Smooth muscle cell (in vitro differentiated cells): ENCODE measurements at regions not wholly inside any gene's neighbourhood (a gene's known extent, or its start where the extent isn't known, plus 50 kb on each side); places are given as distances from the start of the nearest gene placed in this dataset.

Experiments
- DNase-seq: peaks from one replicate; lab custom pipeline; 2025; ENCODE audit not compliant: unreplicated experiment; lab: John Stamatoyannopoulos, UW
- H2AFZ ChIP-seq: fragments of 200-600 bp; sonication (generic); 2 replicates; pipeline ENCODE4 v1.6.0; 2016; ENCODE audit warnings: antibody characterized with exemption, low read depth, mild to moderate bottlenecking
- H3F3A ChIP-seq: fragments of 200-600 bp; sonication (generic); 2 replicates; pipeline ENCODE4 v1.6.0; 2017; ENCODE audit warnings: antibody characterized with exemption, low read depth
- H3K27ac ChIP-seq: fragments of 200-600 bp; sonication (generic); 2 replicates; pipeline ENCODE4 v1.5.1; 2016; ENCODE audit warnings: low read depth, mild to moderate bottlenecking
- H3K27me3 ChIP-seq: fragments of 200-600 bp; sonication (generic); 2 replicates; pipeline ENCODE4 v1.6.1; 2016; ENCODE audit warnings: low read depth, mild to moderate bottlenecking
- H3K36me3 ChIP-seq: fragments of 200-600 bp; sonication (generic); 2 replicates; pipeline ENCODE4 v1.5.1; 2016; ENCODE audit warnings: low read depth
- H3K4me1 ChIP-seq: fragments of 200-600 bp; sonication (generic); 2 replicates; pipeline ENCODE4 v1.5.1; 2016; ENCODE audit warnings: low read depth
- H3K4me2 ChIP-seq: fragments of 200-600 bp; sonication (generic); 2 replicates; pipeline ENCODE4 v1.6.0; 2016; ENCODE audit warnings: mild to moderate bottlenecking
- H3K4me3 ChIP-seq: fragments of 200-600 bp; sonication (generic); 2 replicates; pipeline ENCODE4 v1.5.1; 2016; ENCODE audit warnings: mild to moderate bottlenecking
- H3K79me2 ChIP-seq: fragments of 200-600 bp; sonication (generic); 2 replicates; pipeline ENCODE4 v1.6.0; 2016; ENCODE audit warnings: low read depth, mild to moderate bottlenecking
- H3K9ac ChIP-seq: fragments of 200-600 bp; sonication (generic); 2 replicates; pipeline ENCODE4 v1.6.0; 2016; ENCODE audit warnings: low read depth
- H3K9me3 ChIP-seq: fragments of 200-600 bp; sonication (generic); replicated peaks from 2 replicates; pipeline ENCODE4 v1.5.1; 2016; ENCODE audit warnings: low read depth
- H4K20me1 ChIP-seq: fragments of 200-600 bp; sonication (generic); 2 replicates; pipeline ENCODE4 v1.6.0; 2016; ENCODE audit warnings: low read depth
- WGBS: methylation state at CpG from one replicate; pipeline ENCODE4 v1.1.7; 2016; ENCODE audit warnings: low lambda C conversion rate; 5-methylcytosine and 5-hydroxymethylcytosine counted together
- TF ChIP-seq, protein P1 (sequence below): fragments of 200-600 bp; sonication (generic); IDR thresholded peaks from 2 replicates; pipeline ENCODE4 v1.5.1; 2017; ENCODE audit warnings: borderline replicate concordance, mild to moderate bottlenecking, antibody characterized with exemption; ENCODE audit not compliant: insufficient read depth, poor library complexity, severe bottlenecking

DNA sequence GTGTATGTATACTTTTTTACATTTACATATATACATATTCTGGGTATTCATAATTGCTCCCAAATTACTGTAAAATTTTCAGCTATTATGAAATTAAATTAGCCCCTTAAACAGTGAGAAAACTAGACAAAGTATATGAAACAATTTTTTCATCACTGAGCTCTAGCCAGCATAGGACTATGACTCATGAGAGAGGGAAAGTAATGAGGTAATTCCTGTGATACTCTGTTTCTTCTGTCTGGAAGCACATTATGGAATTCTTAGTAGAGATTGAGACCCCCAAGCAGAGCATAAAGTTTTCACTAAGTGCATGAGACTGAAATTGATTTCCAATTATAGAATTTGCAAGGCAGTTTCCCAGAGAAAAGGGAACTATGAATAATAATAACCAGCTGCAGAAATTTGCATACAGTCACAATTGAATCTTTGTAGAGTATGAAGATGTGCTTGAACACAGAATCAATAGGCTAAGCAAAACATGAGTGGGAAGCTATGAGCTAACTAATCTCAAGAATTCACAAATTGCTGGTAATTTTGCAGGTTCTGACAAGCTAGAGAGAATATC is 779.3 kb downstream of the ARAP2 start:
- no peaks in the 10 kb centered on the region for H3K79me2 ChIP-seq
- H3K9me3 ChIP-seq: no peaks in the 10 kb centered on the region
- H3K36me3 ChIP-seq: no peaks in the 10 kb centered on the region
- no peaks in the 10 kb centered on the region for H3F3A ChIP-seq
- no peak overlapping the region for H3K9ac ChIP-seq
- H3K27me3 ChIP-seq: no peaks in the 10 kb centered on the region
- H3K4me2 ChIP-seq: no peak overlapping the region
- DNase-seq: no peak
- no peaks in the 10 kb centered on the region for H4K20me1 ChIP-seq
- no peak overlapping the region for H3K4me3 ChIP-seq
- H3K27ac ChIP-seq: no peak overlapping the region
- H3K4me1 ChIP-seq: no peaks in the 10 kb centered on the region
- H2AFZ ChIP-seq: no peak overlapping the region
- TF ChIP-seq, protein P1, sequence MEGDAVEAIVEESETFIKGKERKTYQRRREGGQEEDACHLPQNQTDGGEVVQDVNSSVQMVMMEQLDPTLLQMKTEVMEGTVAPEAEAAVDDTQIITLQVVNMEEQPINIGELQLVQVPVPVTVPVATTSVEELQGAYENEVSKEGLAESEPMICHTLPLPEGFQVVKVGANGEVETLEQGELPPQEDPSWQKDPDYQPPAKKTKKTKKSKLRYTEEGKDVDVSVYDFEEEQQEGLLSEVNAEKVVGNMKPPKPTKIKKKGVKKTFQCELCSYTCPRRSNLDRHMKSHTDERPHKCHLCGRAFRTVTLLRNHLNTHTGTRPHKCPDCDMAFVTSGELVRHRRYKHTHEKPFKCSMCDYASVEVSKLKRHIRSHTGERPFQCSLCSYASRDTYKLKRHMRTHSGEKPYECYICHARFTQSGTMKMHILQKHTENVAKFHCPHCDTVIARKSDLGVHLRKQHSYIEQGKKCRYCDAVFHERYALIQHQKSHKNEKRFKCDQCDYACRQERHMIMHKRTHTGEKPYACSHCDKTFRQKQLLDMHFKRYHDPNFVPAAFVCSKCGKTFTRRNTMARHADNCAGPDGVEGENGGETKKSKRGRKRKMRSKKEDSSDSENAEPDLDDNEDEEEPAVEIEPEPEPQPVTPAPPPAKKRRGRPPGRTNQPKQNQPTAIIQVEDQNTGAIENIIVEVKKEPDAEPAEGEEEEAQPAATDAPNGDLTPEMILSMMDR: no peak

DNA sequence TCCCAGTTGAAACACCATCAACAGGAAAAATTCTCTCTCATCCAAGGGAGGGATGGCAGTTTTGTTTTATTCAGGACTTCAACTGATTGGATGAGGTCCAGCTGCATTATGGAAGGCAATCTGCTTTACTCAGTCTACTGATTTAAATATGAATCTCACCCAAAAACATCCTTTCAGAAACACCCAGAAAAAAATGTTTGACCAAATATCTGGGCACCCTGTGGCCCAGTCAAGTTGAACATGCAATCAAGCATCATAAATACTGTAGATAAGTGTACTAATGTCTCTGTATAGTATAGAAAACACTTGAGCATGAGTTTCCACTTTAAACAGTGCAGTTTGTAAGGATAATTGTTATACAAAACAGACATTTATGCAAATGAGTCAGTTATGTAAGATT is 753.2 kb downstream of the ARAP2 start:
- H3K4me1 ChIP-seq: no peaks in the 10 kb centered on the region
- no peak overlapping the region for H3K27ac ChIP-seq
- H3K9ac ChIP-seq: no peak overlapping the region
- H3F3A ChIP-seq: no peaks in the 10 kb centered on the region
- no peaks in the 10 kb centered on the region for H3K79me2 ChIP-seq
- H3K27me3 ChIP-seq: no peaks in the 10 kb centered on the region
- no peak for DNase-seq
- no peak overlapping the region for H2AFZ ChIP-seq
- TF ChIP-seq, protein P1: no peak
- H4K20me1 ChIP-seq: no peaks in the 10 kb centered on the region
- no peaks in the 10 kb centered on the region for H3K9me3 ChIP-seq
- H3K4me3 ChIP-seq: no peak overlapping the region
- H3K4me2 ChIP-seq: no peak overlapping the region
- no peaks in the 10 kb centered on the region for H3K36me3 ChIP-seq

DNA sequence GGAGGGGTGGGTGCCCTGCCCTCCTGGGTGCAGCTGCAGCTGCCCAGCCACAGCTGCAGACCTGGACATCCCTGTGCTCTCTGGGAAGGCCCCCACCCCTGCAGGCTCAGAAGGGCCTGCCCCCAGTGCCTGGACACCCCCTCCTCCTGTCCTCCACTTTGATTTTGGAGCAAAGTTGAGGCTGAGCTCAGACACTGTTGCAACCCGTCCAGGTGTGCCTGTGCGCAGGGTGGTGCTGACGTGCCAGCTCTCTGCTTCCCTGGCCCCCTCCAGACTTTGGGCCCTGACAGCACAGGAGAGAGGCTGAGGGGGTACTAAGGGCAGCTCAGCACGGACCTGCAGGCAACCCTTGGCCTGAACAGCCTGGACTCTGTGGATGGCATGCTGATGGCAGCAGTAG is 750.3 kb downstream of the ARAP2 start:
- WGBS: 86% methylated on average over 4 of the region's 4 CpGs
- H2AFZ ChIP-seq: no peak overlapping the region
- H3K9ac ChIP-seq: no peak overlapping the region
- no peak for DNase-seq
- H3K79me2 ChIP-seq: no peaks in the 10 kb centered on the region
- no peak overlapping the region for H3K27ac ChIP-seq
- TF ChIP-seq, protein P1: no peak
- no peaks in the 10 kb centered on the region for H3K36me3 ChIP-seq
- no peaks in the 10 kb centered on the region for H3K27me3 ChIP-seq
- no peak overlapping the region for H3K4me3 ChIP-seq
- H3F3A ChIP-seq: no peaks in the 10 kb centered on the region
- H3K4me2 ChIP-seq: no peak overlapping the region
- no peaks in the 10 kb centered on the region for H3K9me3 ChIP-seq
- H3K4me1 ChIP-seq: no peaks in the 10 kb centered on the region
- H4K20me1 ChIP-seq: no peaks in the 10 kb centered on the region

DNA sequence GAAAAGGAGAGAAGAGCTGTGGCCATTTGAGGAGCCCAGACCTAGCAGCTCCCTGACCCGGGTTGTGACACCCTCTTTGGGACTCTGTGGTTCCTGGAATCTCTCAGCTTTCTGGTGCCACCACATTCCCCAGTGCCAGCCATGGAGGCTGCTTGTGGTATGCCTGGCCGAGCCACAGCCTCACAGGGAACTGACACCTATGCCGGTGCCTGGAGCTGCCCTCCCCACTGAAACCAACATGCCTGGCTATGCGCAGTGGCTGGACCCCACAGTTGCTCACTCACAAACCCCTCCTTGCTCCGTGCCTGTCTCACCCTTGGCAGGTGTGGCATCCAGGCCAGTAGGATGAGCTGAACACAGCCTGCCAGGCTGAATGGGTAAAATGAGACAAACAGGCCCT is 749.4 kb downstream of the ARAP2 start:
- H3K9ac ChIP-seq: no peak overlapping the region
- DNase-seq: no peak
- no peak overlapping the region for H3K4me2 ChIP-seq

More for the DNA sequence above, 749.4 kb downstream of the ARAP2 start:
- Histone ChIP-seq H3K4me3 (no peak overlapping the region), H3K27ac (no peak overlapping the region), H3F3A (no peaks in the 10 kb centered on the region), H3K27me3 (no peaks in the 10 kb centered on the region), H3K79me2 (no peaks in the 10 kb centered on the region), H3K9me3 (no peaks in the 10 kb centered on the region), H4K20me1 (no peaks in the 10 kb centered on the region), H3K36me3 (no peaks in the 10 kb centered on the region), H3K4me1 (no peaks in the 10 kb centered on the region), H2AFZ (no peak overlapping the region)
- whole genome bisulfite sequencing: 92% methylated on average over 5 of the region's 5 CpGs
- TF ChIP-seq, protein P1: no peak
